GM12865 (cell line): ENCODE measurements at regions not wholly inside any gene's neighbourhood (a gene's known extent, or its start where the extent isn't known, plus 50 kb on each side); places are given as distances from the start of the nearest gene placed in this dataset.

Experiments used
- DNase-seq: peaks from one replicate; pipeline ENCODE4 v3.0.0; 2010; ENCODE audit warnings: low read depth
- H3K4me3 ChIP-seq: 2 replicates; pipeline ENCODE4 v1.5.1; 2011; ENCODE audit warnings: mild to moderate bottlenecking, low read depth, low read length, control low read depth
- TF ChIP-seq, protein P1 (sequence below): IDR thresholded peaks from 2 replicates; pipeline ENCODE4 v1.5.1; 2011; ENCODE audit warnings: low read length, control low read depth, low read depth, inconsistent platforms; ENCODE audit not compliant: insufficient read depth; ENCODE audit errors: missing control alignments

DNA sequence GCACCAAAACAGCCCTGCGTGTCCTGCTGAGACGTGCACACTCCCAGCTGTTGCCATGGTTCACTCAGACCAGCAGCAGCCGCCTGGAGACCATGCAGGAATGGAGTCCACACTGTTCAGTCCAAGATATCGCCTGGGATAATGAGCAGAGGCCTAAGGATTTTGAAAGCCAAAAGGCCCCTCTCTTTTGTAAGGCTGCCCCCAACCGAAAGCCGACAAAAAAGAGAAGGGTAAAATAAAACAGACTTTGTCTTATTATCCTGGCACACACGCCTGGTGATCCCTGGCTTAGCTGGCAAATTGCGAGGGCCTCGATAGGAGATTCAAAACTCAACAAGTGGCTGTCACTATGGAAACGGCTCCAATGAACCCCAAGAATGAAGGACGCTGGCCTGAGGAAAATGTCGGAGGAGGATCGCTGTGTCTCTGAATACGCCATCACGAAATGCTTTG is 263.6 kb downstream of the SKIDA1 start:
- no peak overlapping the region for H3K4me3 ChIP-seq
- no peak for DNase-seq
- TF ChIP-seq, protein P1, sequence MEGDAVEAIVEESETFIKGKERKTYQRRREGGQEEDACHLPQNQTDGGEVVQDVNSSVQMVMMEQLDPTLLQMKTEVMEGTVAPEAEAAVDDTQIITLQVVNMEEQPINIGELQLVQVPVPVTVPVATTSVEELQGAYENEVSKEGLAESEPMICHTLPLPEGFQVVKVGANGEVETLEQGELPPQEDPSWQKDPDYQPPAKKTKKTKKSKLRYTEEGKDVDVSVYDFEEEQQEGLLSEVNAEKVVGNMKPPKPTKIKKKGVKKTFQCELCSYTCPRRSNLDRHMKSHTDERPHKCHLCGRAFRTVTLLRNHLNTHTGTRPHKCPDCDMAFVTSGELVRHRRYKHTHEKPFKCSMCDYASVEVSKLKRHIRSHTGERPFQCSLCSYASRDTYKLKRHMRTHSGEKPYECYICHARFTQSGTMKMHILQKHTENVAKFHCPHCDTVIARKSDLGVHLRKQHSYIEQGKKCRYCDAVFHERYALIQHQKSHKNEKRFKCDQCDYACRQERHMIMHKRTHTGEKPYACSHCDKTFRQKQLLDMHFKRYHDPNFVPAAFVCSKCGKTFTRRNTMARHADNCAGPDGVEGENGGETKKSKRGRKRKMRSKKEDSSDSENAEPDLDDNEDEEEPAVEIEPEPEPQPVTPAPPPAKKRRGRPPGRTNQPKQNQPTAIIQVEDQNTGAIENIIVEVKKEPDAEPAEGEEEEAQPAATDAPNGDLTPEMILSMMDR, result no peak

DNA sequence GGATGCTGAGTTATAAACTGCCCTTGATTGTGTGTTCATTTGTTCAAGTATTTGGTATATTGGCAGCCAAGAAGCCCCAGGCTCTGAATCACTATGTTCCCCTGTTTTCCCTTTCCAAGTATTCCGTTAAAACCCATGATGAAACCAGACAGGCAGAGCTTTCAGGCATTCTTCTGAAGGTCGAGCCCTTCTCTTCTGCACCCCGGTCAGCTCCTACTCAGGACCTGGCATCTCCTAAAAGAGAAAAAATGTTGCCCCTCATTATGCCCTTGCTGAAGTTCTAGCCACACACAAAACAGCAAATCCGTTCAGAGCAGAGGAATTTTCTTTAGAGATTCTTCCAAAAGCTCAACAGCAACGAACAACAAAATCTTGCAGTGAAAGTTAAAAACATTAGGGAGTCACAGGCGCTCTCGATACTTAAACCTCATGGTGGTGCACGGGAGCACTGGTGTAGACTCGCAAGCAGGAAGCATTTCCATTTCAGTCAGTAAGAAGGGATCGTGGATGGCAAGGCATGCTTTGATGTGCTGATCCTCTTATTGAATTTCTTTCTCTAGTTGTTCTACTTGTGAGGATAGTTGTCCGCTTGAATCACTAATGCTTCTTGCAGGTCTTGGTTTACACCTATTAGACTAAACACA is 264.9 kb downstream of the SKIDA1 start:
- DNase-seq, result no peak
- no peak overlapping the region for H3K4me3 ChIP-seq
- TF ChIP-seq, protein P1, result no peak

DNA sequence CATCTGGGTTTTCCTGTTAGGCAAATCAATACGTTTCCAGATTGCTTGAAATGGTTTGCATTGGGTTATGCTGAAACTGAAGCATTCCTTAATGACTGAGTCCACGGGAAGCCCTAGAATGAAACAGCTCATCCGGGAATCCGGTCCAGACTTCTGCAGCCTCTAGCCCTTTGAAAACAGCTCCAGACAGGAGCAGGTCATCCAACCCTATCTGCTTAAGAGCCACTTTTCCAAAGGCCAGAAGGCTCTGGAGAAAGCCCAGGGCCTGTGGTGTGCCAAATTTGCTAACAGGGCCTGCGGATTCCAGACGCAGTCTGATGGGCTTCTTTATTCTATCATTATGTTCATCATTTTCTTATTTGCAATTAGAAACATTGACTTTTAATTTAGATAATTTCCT is 265.4 kb downstream of the SKIDA1 start:
- H3K4me3 ChIP-seq, result no peak overlapping the region
- TF ChIP-seq, protein P1, result no peak
- DNase-seq, result no peak

DNA sequence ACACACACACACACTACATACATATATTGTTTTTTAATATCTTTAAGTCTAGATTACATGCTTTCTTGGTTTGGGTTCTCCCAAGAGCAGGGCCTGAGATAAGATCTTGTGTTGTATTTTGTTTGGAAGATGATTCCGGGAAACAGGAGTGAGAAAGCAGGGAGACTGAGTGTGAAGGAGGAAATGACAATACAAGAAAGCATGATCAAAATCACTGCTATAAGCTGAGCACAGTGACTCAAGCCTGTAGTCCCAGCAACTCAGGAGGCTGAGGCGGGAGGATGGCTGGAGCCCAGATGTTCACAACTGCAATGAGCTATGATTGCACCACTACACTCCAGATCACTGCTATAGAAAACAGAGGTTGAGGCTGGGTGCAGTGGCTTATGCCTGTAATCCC is 267.6 kb downstream of the SKIDA1 start:
- H3K4me3 ChIP-seq, result no peak overlapping the region
- DNase-seq, result no peak
- TF ChIP-seq, protein P1, result no peak

DNA sequence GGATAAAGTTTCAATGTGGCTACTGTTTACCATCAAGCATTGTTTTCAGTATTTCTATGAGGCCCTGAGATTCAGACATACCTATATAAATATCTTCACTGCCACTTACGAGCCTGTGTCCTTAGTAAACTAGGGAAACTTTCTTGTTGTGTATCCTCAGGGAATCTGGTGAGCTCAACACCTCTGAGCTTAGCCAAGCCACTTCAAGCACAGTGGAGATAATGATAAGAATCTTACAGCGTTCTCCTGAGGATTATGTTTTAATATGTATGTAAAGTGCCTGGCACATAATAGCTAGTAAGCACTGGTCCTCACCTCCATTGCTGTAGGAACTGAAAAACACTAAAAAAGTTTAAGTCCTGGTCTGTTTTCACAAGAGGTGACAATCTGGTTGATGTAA is 268.3 kb downstream of the SKIDA1 start:
- no peak overlapping the region for H3K4me3 ChIP-seq
- TF ChIP-seq, protein P1, result no peak
- no peak for DNase-seq

DNA sequence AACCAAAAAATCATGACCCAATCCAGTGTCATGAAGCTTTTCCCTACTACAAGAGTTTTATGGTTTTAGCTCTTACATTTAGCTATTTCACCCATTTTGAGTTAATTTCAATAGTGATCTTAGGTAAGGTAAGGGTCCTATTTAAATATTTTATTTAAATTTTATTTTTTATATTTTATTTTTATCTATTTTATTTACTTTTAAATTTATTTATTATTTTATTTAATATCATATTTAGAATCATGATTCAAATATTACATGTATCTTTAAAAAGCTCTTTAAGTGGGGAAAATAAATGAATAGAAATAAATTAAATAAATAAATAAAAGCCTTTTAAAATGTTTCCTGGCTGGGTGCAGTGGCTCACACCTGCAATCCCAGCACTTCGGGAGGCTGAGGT is 276.0 kb downstream of the SKIDA1 start:
- TF ChIP-seq, protein P1, result no peak
- no peak overlapping the region for H3K4me3 ChIP-seq
- no peak for DNase-seq

DNA sequence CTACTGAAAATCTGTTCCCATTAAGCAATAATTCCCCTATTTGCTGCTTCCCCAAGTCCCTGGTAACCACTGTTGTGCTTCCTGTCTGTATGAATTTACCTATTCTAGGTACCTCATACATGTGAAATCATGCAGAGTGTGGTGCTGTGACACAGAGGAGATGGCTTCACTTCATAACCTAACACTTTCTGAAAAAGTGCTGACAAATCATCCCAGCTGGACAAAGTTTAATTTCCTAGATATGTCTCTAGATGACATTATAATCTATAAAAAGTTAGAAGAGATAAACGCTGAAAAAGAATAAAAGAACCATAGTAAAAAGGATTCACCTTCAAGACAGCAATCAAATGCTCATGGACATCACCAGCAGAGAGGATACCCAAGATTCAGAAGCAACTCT is 277.9 kb downstream of the SKIDA1 start:
- TF ChIP-seq, protein P1, result no peak
- no peak for DNase-seq
- H3K4me3 ChIP-seq, result no peak overlapping the region
